HCT116 (cell line): ENCODE measurements at regions not wholly inside any gene's neighbourhood (a gene's known extent, or its start where the extent isn't known, plus 50 kb on each side); places are given as distances from the start of the nearest gene placed in this dataset.

Experiments
- ATAC-seq: fragments of 200-7000 bp; cut with Tn5 transposase; 2 replicates; pipeline ENCODE4 v1.9.1; 2020; ENCODE audit warnings: mild to moderate bottlenecking, moderate library complexity
- BruUV-seq: library from RNA; stranded (reverse); fragments of 400-500 nt; replicated peaks from 2 replicates; lab custom pipeline; 2021; lab: Mats Ljungman, UMichigan
- CTCF ChIA-PET: fragments of 300-600 bp; sonication (Branson Sonifier 250); formaldehyde crosslinking; loops from one replicate; lab custom pipeline; 2021; ENCODE audit warnings: antibody characterized with exemption; lab: Charles Lee
- POLR2A ChIA-PET: fragments of 300-600, 350-600 bp; sonication (Branson Sonifier 250); formaldehyde crosslinking; loops from one replicate; lab custom pipeline; 2021; ENCODE audit warnings: antibody characterized with exemption; lab: Charles Lee
- RAD21 ChIA-PET, 2 experiments: fragments of 300-600 bp; sonication (Branson Sonifier 250); formaldehyde crosslinking; loops; one replicate each; lab custom pipeline; 2023; ENCODE audit warnings: low total read pairs in 2 of 2; ENCODE audit not compliant: uncharacterized antibody in 2 of 2, unreplicated experiment in 2 of 2, low non-redundant PET in 1 of 2; lab: Charles Lee
- DNase-seq: peaks from one replicate; pipeline ENCODE4 v3.0.0-alpha.2; 2010; ENCODE audit warnings: low read depth, low spot score
- H2AFZ ChIP-seq: fragments of 200-600 bp; shearing (Covaris generic), sonication (generic); 2 replicates; pipeline ENCODE4 v1.6.1; 2017; ENCODE audit warnings: low read depth, mixed run types, mixed read lengths, antibody characterized with exemption, low read length; ENCODE audit not compliant: poor library complexity, severe bottlenecking
- H3K27ac ChIP-seq: 2 replicates; pipeline ENCODE4 v1.5.1; 2012; ENCODE audit warnings: low read depth, low read length
- H3K27me3 ChIP-seq: fragments of 200-600 bp; sonication (generic); 2 replicates; pipeline ENCODE4 v1.6.1; 2016; ENCODE audit warnings: mixed run types, low read length, mixed read lengths; ENCODE audit not compliant: insufficient read depth
- H3K36me3 ChIP-seq, 2 experiments: fragments of 200-500 bp in 1 of 2; fragments of 200-600 bp in 1 of 2; sonication (Bioruptor generic) in 1 of 2; sonication (generic) in 1 of 2; 2 replicates each; pipeline versions ENCODE4 v1.5.1 to v1.6.1; 2014 to 2016; ENCODE audit warnings: low read length in 2 of 2, inconsistent platforms in 1 of 2, mixed read lengths in 1 of 2, mixed run types in 1 of 2; ENCODE audit not compliant: insufficient read depth in 2 of 2, control insufficient read depth in 1 of 2
- H3K4me1 ChIP-seq, 2 experiments: fragments of 200-600 bp in 1 of 2; sonication (generic) in 1 of 2; 2 replicates each; pipeline versions ENCODE4 v1.5.1 to v1.6.1; 2012 to 2017; ENCODE audit warnings: low read length in 2 of 2, inconsistent platforms in 1 of 2, mild to moderate bottlenecking in 1 of 2, mixed read lengths in 1 of 2, mixed run types in 1 of 2, moderate library complexity in 1 of 2; ENCODE audit not compliant: insufficient read depth in 2 of 2, control insufficient read depth in 1 of 2
- H3K4me2 ChIP-seq: fragments of 200-600 bp; sonication (generic); 2 replicates; pipeline ENCODE4 v1.6.1; 2017; ENCODE audit warnings: mixed run types, low read length, mixed read lengths
- H3K4me3 ChIP-seq, 2 experiments: fragments of 200-600 bp in 1 of 2; sonication (generic) in 1 of 2; replicated peaks in 1 of 2; 2 replicates each; pipeline ENCODE4 v1.5.1; 2011 to 2016; ENCODE audit warnings: low read length in 2 of 2, control low read depth in 1 of 2, low read depth in 1 of 2, mild to moderate bottlenecking in 1 of 2, mixed read lengths in 1 of 2, mixed run types in 1 of 2
- H3K79me2 ChIP-seq: fragments of 200-600 bp; sonication (generic); 2 replicates; pipeline ENCODE4 v1.6.1; 2017; ENCODE audit warnings: mild to moderate bottlenecking, mixed run types, low read length, moderate library complexity, mixed read lengths; ENCODE audit not compliant: insufficient read depth
- H3K9ac ChIP-seq: fragments of 200-600 bp; sonication (generic); 2 replicates; pipeline ENCODE4 v1.6.1; 2016; ENCODE audit warnings: low read length, mixed read lengths
- H3K9me2 ChIP-seq: fragments of 200-600 bp; sonication (generic), shearing (Covaris generic); 2 replicates; pipeline ENCODE4 v1.6.1; 2017; ENCODE audit warnings: mixed run types, mild to moderate bottlenecking, moderate library complexity; ENCODE audit not compliant: insufficient read depth
- H3K9me3 ChIP-seq, 2 experiments: fragments of 200-500 bp in 1 of 2; fragments of 200-600 bp in 1 of 2; sonication (Bioruptor generic) in 1 of 2; sonication (generic) in 1 of 2; 2 replicates each; pipeline ENCODE4 v1.6.1; 2014 to 2017; ENCODE audit warnings: low read length in 2 of 2, mixed read lengths in 2 of 2, inconsistent platforms in 1 of 2, low read depth in 1 of 2, mild to moderate bottlenecking in 1 of 2, mixed run types in 1 of 2, moderate library complexity in 1 of 2; ENCODE audit not compliant: control insufficient read depth in 1 of 2, insufficient read depth in 1 of 2
- H4K20me1 ChIP-seq: fragments of 200-600 bp; sonication (generic), shearing (Covaris generic); 2 replicates; pipeline ENCODE4 v1.6.1; 2017; ENCODE audit warnings: mixed run types, mild to moderate bottlenecking, moderate library complexity; ENCODE audit not compliant: insufficient read depth
- ATF3 ChIP-seq: IDR thresholded peaks from 2 replicates; pipeline ENCODE4 v1.6.1; 2012
- CBX3 ChIP-seq: IDR thresholded peaks from 2 replicates; pipeline ENCODE4 v1.6.1; 2012; ENCODE audit warnings: low read depth
- CEBPB ChIP-seq: IDR thresholded peaks from 2 replicates; pipeline ENCODE4 v1.6.1; 2012; ENCODE audit warnings: low read depth
- EGR1 ChIP-seq: IDR thresholded peaks from 2 replicates; pipeline ENCODE4 v1.6.1; 2012; ENCODE audit warnings: low read depth
- JUND ChIP-seq: IDR thresholded peaks from 2 replicates; pipeline ENCODE4 v1.6.1; 2012
- RAD21 ChIP-seq: IDR thresholded peaks from 2 replicates; pipeline ENCODE4 v1.6.1; 2012; ENCODE audit warnings: low read depth, mild to moderate bottlenecking
- SP1 ChIP-seq: IDR thresholded peaks from 2 replicates; pipeline ENCODE4 v1.6.1; 2012; ENCODE audit warnings: low read depth
- ZFX ChIP-seq: fragments of 450-650 bp; IDR thresholded peaks from 2 replicates; pipeline ENCODE4 v1.6.1; 2017
- ZNF274 ChIP-seq: fragments of 200-500 bp; sonication (Bioruptor generic); IDR thresholded peaks from 2 replicates; pipeline ENCODE4 v1.6.1; 2014; ENCODE audit warnings: mild to moderate bottlenecking, low read depth, low read length, inconsistent platforms
- intact Hi-C: fragments of 100-400 bp; cut with micrococcal nuclease; formaldehyde crosslinking; loops from 2 replicates; pipeline ENCODE4 v1.10.0; 2022
- TF ChIP-seq, protein P1 (sequence below): IDR thresholded peaks from 2 replicates; pipeline ENCODE4 v1.6.1; 2012; ENCODE audit warnings: low read depth

DNA sequence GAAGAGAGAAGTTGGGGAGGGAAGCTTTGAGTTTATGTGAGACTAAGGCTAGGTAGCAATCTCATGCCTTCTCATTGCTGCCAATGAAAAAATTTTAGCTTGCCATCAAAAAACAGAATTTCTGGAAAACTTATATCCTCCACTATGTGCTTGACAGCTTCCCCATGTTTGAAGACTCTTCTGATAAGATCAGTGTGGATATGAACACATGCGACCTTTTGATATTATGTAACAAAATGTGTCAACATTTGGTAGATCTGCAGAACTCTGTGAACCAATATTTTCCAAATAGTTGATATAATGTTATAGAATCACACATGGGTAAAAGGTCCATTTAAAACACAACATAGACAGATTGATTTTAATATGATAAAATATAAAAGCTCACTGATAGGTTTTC lies 380.9 kb upstream of the PROK2 start:
- no peaks in the 10 kb centered on the region for H3K36me3 ChIP-seq
- no peak overlapping the region for H3K9ac ChIP-seq
- no peak overlapping the region for H3K4me2 ChIP-seq
- no peak overlapping the region for H3K4me3 ChIP-seq
- TF ChIP-seq JUND (no peak), CEBPB (no peak), CBX3 (no peak), ATF3 (no peak), SP1 (no peak), ZFX (no peak), ZNF274 (no peak), EGR1 (no peak), RAD21 (no peak)
- TF ChIP-seq, protein P1, sequence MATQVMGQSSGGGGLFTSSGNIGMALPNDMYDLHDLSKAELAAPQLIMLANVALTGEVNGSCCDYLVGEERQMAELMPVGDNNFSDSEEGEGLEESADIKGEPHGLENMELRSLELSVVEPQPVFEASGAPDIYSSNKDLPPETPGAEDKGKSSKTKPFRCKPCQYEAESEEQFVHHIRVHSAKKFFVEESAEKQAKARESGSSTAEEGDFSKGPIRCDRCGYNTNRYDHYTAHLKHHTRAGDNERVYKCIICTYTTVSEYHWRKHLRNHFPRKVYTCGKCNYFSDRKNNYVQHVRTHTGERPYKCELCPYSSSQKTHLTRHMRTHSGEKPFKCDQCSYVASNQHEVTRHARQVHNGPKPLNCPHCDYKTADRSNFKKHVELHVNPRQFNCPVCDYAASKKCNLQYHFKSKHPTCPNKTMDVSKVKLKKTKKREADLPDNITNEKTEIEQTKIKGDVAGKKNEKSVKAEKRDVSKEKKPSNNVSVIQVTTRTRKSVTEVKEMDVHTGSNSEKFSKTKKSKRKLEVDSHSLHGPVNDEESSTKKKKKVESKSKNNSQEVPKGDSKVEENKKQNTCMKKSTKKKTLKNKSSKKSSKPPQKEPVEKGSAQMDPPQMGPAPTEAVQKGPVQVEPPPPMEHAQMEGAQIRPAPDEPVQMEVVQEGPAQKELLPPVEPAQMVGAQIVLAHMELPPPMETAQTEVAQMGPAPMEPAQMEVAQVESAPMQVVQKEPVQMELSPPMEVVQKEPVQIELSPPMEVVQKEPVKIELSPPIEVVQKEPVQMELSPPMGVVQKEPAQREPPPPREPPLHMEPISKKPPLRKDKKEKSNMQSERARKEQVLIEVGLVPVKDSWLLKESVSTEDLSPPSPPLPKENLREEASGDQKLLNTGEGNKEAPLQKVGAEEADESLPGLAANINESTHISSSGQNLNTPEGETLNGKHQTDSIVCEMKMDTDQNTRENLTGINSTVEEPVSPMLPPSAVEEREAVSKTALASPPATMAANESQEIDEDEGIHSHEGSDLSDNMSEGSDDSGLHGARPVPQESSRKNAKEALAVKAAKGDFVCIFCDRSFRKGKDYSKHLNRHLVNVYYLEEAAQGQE = no peak
- TF ChIP-seq, all 23 proteins: peak for 0
- ATAC-seq (no peak), DNase-seq (no peak)
- no peaks in the 10 kb centered on the region for H3K9me2 ChIP-seq
- no peaks in the 10 kb centered on the region for H3K27me3 ChIP-seq
- H3K9me3 ChIP-seq = no peaks in the 10 kb centered on the region
- RAD21 ChIA-PET = no interaction called here
- no peaks in the 10 kb centered on the region for H4K20me1 ChIP-seq
- intact Hi-C loops = no loop called here
- no peaks in the 10 kb centered on the region for H3K79me2 ChIP-seq
- H2AFZ ChIP-seq = no peak overlapping the region
- no peak overlapping the region for H3K27ac ChIP-seq
- CTCF ChIA-PET = no interaction called here
- BruUV-seq = no TSS peak
- POLR2A ChIA-PET = no interaction called here
- peaks cover 0 to 8% of the 10 kb centered on the region in 2 experiments; a peak in 2 of 4 replicates for H3K4me1 ChIP-seq
